DND-41 (cell line): ENCODE measurements at regions not wholly inside any gene's neighbourhood (a gene's known extent, or its start where the extent isn't known, plus 50 kb on each side); places are given as distances from the start of the nearest gene placed in this dataset.

Experiments
- ATAC-seq: fragments of 200-7000 bp; cut with Tn5 transposase; 3 replicates; pipeline ENCODE4 v1.9.1; 2021; ENCODE audit warnings: low read depth; ENCODE audit not compliant: insufficient read depth
- DNase-seq: peaks from one replicate; pipeline ENCODE4 v3.0.0-alpha.2; 2020
- H2AFZ ChIP-seq: 2 replicates; pipeline ENCODE4 v1.6.0; 2012; ENCODE audit warnings: low read depth, low read length
- H3K27ac ChIP-seq: 2 replicates; pipeline ENCODE4 v1.5.1; 2012; ENCODE audit warnings: low read length, inconsistent platforms
- H3K27me3 ChIP-seq: fragments of 200-600 bp; sonication (generic); 2 replicates; pipeline ENCODE4 v1.6.0; 2012; ENCODE audit warnings: low read length, mild to moderate bottlenecking, inconsistent platforms; ENCODE audit not compliant: insufficient read depth, poor library complexity
- H3K36me3 ChIP-seq: 2 replicates; pipeline ENCODE4 v1.5.1; 2012; ENCODE audit warnings: low read length, inconsistent platforms; ENCODE audit not compliant: insufficient read depth
- H3K4me1 ChIP-seq: 2 replicates; pipeline ENCODE4 v1.5.1; 2012; ENCODE audit warnings: mild to moderate bottlenecking, low read length; ENCODE audit not compliant: insufficient read depth
- H3K4me2 ChIP-seq: 2 replicates; pipeline ENCODE4 v1.6.0; 2012; ENCODE audit warnings: mild to moderate bottlenecking, moderate library complexity, low read length, inconsistent platforms; ENCODE audit not compliant: insufficient read depth
- H3K4me3 ChIP-seq, 2 experiments: fragments of 200-600 bp in 1 of 2; shearing (Covaris generic) in 1 of 2; 2 replicates each; pipeline ENCODE4 v1.5.1; 2012 to 2016; ENCODE audit warnings: inconsistent platforms in 2 of 2, low read length in 2 of 2, mild to moderate bottlenecking in 2 of 2, low read depth in 1 of 2, moderate library complexity in 1 of 2
- H3K79me2 ChIP-seq: 2 replicates; pipeline ENCODE4 v1.6.0; 2012; ENCODE audit warnings: low read length, inconsistent platforms; ENCODE audit not compliant: insufficient read depth
- H3K9ac ChIP-seq: 2 replicates; pipeline ENCODE4 v1.6.0; 2012; ENCODE audit warnings: low read depth, mild to moderate bottlenecking, inconsistent platforms, low read length, moderate library complexity
- H3K9me3 ChIP-seq: 2 replicates; pipeline ENCODE4 v1.5.1; 2012; ENCODE audit warnings: low read length, moderate library complexity, mild to moderate bottlenecking, inconsistent platforms; ENCODE audit not compliant: insufficient read depth, severe bottlenecking
- H4K20me1 ChIP-seq: 2 replicates; pipeline ENCODE4 v1.6.0; 2012; ENCODE audit warnings: low read length; ENCODE audit not compliant: insufficient read depth
- CTCF ChIP-seq: IDR thresholded peaks from 2 replicates; pipeline ENCODE4 v1.5.1; 2012; ENCODE audit warnings: borderline replicate concordance, low read length, moderate library complexity, mild to moderate bottlenecking; ENCODE audit not compliant: poor library complexity, severe bottlenecking; ENCODE audit errors: extremely low read depth
- EZH2 ChIP-seq: IDR thresholded peaks from 3 replicates; pipeline ENCODE4 v1.6.1; 2012; ENCODE audit warnings: borderline replicate concordance, low read depth, mild to moderate bottlenecking, moderate library complexity, low read length, inconsistent platforms; ENCODE audit not compliant: severe bottlenecking

GRCh38 chr16:47876511-47876910 lies 279.3 kb downstream of the ABCC12 start:
- ATAC-seq (no peak), DNase-seq (no peak)
- Histone ChIP-seq H3K9me3 (no peaks in the 10 kb centered on the region), H3K4me1 (no peaks in the 10 kb centered on the region), H2AFZ (no peak overlapping the region), H3K27me3 (no peaks in the 10 kb centered on the region), H3K4me3 (no peak overlapping the region), H3K9ac (no peak overlapping the region), H3K79me2 (no peaks in the 10 kb centered on the region), H3K4me2 (no peak overlapping the region), H3K36me3 (no peaks in the 10 kb centered on the region), H4K20me1 (no peaks in the 10 kb centered on the region), H3K27ac (no peak overlapping the region)
- TF ChIP-seq CTCF (no peak), EZH2 (no peak)

GRCh38 chr16:47873434-47873833 lies 282.4 kb downstream of the ABCC12 start:
- no peaks in the 10 kb centered on the region for H3K36me3 ChIP-seq
- H3K9ac ChIP-seq, result no peak overlapping the region
- no peaks in the 10 kb centered on the region for H4K20me1 ChIP-seq
- H3K27me3 ChIP-seq, result no peaks in the 10 kb centered on the region
- TF ChIP-seq CTCF (peak; percentile 56), EZH2 (no peak)
- H3K9me3 ChIP-seq, result no peaks in the 10 kb centered on the region
- no peak overlapping the region for H3K4me3 ChIP-seq
- H3K79me2 ChIP-seq, result no peaks in the 10 kb centered on the region
- H2AFZ ChIP-seq, result no peak overlapping the region
- no peaks in the 10 kb centered on the region for H3K4me1 ChIP-seq
- no peak overlapping the region for H3K4me2 ChIP-seq
- DNase-seq (no peak), ATAC-seq (no peak)
- no peak overlapping the region for H3K27ac ChIP-seq

DNA sequence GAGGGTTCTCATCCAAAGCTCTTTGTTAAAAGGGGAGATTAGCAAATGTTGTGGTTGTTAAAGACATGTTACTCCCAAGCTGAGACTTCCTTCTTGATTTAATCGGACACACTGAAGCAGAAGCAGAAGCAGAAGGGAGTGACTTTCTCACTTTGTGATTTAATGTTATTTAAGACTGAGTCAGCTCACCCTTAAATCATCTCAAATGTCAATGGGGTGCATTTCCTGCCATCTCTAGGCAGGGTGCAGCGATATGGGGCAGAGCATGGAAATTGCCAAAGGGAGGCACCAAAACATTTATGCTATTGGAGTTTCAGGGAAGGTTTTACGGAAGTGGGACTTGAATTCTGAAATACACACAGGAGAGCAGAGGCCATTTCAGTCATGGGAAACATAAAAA lies 283.6 kb downstream of the ABCC12 start:
- Histone ChIP-seq H4K20me1 (no peaks in the 10 kb centered on the region), H3K36me3 (no peaks in the 10 kb centered on the region), H3K4me2 (no peak overlapping the region), H3K9me3 (no peaks in the 10 kb centered on the region), H3K79me2 (no peaks in the 10 kb centered on the region), H3K4me3 (no peak overlapping the region), H3K27me3 (no peaks in the 10 kb centered on the region), H2AFZ (no peak overlapping the region), H3K27ac (no peak overlapping the region), H3K9ac (no peak overlapping the region), H3K4me1 (no peaks in the 10 kb centered on the region)
- TF ChIP-seq EZH2, result no peak
- TF ChIP-seq CTCF, result no peak
- DNase-seq (no peak), ATAC-seq (no peak)

DNA sequence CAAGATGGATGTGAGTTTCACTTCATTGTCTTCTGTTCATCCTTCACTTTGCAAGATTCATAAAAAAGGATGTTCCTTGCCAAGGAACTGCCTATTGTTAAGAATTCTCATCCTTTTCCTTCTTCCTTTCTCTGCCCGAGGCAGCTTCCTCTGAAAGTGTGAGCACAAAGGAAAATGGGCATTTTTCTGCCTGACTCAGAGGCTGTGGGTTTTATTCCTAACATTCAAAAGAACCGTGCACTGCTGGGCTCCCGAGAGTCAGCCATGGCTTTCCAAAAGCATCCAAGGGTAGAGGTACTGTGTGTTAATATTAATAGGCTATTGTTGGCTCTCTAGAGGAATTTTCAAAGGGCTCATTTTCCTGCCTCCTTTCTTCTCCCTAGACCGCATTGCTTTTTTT lies 289.4 kb downstream of the ABCC12 start:
- TF ChIP-seq CTCF (no peak), EZH2 (no peak)
- Histone ChIP-seq H3K9me3 (no peaks in the 10 kb centered on the region), H3K4me3 (no peak overlapping the region), H3K79me2 (no peaks in the 10 kb centered on the region), H3K9ac (no peak overlapping the region), H3K4me2 (no peak overlapping the region), H3K27ac (no peak overlapping the region), H2AFZ (no peak overlapping the region), H3K27me3 (no peaks in the 10 kb centered on the region), H4K20me1 (no peaks in the 10 kb centered on the region), H3K4me1 (no peaks in the 10 kb centered on the region), H3K36me3 (no peaks in the 10 kb centered on the region)
- DNase-seq (no peak), ATAC-seq (no peak)
